ENCODE measurements at regions not wholly inside any gene's neighbourhood (a gene's known extent, or its start where the extent isn't known, plus 50 kb on each side); places are given as distances from the start of the nearest gene placed in this dataset.

DNA sequence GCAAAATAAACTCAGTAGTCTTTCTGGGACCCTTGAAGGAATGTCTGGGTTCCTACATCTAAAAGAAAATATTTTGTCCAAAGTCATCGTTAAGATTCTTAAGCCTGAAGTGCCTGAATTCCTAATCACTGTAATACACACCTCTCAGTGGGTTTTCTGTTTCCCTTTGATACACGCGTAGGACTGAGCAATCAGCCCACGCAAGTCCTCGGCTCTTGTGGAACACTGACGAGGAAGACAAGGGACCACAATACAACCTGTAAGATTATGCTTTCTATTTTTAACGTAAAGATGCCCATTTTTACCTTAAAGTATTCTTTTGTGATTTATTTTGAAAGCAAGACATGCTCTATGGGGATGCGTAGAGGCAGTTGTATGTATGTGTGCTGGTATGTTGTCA lies 472.8 kb upstream of the CELF2 start:
- in situ Hi-C loops (cut with MboI; ENCODE audit: low sequenced_read_pairs), result no loop called here

DNA sequence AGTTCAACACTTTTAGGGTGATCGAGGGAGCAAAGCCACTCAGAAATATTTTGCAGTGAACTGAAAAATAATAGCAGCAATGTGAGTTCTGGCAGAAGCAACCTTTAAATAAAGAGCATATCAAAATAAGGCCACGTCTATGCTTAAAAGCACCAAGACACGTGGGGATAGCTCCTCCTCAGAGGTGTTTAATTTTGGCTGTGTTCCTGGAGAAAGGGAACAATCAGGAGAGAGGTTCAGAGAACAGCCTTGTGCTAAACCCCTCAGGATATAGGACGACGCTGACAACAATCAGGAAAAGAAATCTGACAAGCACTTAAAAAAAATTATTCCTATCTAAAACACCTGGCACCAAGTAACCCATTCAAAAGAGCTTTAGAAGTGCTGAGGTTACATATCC lies 471.9 kb upstream of the CELF2 start:
- in situ Hi-C loops (cut with MboI; ENCODE audit: low sequenced_read_pairs), result no loop called here

DNA sequence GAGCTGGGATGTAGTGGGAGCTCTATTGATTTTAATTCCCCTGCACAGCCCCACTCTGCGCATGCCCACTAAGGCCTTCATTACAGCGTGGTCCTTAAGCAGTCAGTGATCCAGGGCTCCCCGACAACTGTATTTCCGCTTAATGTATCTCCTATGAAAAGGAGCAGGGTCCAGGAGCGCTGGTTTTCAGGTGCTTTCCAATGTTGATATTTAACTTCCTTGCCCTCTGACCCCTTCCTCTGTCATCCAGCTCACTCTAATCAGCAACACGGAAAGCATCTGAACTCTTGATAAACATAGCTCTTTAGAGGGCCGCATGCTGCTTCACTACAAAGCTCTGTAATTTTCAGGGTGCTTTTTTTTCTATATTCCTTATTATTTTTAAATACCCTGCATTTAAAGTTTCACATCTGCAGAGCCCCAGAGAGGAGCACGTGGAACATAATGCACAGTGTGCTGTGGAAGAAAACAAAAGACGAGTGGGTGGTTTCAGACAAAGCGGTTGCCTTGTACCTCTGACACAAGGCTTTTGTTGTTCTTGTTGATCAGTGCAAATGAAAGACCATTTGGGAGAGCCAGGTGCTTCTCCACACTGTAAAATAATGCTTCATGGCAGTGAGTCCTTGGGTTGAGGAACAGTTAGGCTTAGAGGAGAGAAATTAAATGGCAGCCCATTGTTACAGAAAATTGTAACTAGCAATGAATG lies 465.9 kb upstream of the CELF2 start:
- in situ Hi-C loops (cut with MboI; ENCODE audit: low sequenced_read_pairs), result no loop called here

DNA sequence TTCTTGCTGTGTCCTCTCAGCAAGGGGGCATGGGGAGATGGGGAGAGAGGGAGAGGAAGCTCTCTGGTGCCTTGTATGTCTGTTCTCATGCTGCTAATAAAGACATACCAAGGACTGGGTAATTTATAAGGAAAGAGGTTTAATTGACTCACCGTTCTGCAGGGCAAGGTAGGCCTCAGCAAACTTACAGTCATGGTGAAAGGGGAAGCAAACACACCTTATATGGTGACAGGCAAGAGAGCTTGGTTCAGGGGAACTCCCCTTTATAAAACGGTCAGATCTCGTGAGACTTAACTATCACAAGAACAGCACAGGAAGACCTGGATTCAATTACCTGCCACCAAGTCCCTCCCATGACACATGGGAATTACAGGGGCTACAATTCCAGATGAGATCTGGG lies 464.7 kb upstream of the CELF2 start:
- in situ Hi-C loops (cut with MboI; ENCODE audit: low sequenced_read_pairs), result no loop called here

DNA sequence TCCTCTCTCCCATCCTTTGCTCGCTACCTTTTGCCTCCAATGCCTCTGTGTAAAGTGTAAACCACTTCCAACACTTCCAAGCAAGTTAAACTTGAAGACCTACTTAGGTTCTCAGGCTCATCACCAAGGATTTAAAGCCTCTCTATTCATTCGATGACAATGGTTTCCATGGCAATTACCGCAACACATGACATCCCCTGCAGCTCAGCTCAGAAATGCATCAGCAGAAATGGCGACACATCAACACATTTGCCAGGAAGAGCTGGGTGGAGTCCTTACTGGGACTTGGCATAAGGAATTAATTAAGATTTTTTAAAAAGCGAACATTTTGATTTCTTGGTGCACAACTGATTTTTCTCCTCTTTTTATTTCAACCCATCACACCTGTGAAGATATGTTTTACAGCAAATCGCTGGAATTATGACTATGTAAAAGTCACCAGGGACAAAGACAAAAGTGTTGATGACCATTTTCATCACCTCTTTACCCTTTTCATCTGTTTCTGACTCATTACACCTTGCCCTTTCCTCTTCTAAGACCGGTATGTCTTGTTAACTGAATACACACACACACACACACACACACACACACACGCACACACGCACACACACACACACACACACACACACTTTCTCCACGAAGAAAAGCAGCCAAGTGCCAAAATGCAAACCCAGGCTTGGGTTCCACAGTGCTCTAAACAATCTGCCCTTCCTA lies 453.4 kb upstream of the CELF2 start:
- in situ Hi-C loops (cut with MboI; ENCODE audit: low sequenced_read_pairs), result no loop called here

DNA sequence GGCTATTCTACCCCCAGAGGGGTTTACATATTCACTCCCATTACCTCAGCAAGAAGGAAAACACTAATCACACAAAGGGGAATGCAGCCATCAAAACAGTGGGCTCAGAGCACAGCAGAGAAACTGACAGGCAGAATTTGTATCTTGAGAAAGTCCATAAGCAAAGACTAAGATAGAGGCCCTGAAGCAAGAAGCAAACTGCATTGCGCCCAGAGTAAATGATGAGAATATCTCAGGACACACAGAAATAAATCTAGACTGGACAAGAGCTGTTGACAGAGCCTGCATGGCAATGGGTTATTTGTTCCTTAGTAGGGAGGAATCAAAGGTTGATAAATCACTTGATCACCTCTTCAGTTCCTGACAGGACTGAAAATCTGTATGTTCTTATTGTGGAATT lies 440.7 kb upstream of the CELF2 start:
- in situ Hi-C loops (cut with MboI; ENCODE audit: low sequenced_read_pairs), result no loop called here

DNA sequence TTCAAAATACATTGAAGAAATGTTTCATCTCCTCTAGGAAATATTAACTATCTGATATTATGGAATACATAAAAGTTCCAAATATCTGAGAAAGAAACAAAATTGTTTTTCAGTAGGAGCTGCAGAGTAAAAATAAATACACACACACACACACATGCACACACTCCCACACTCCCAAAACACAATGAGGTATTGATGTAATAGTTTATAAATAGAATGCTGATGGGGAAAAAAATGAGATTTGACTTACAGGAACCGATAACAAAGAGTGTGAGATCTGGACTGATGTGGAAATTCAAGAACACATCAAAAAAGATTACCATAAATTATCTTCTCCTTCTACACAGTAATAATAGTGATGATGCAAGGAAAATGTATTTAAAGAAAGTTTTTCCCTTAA lies 438.0 kb upstream of the CELF2 start:
- in situ Hi-C loops (cut with MboI; ENCODE audit: low sequenced_read_pairs), result no loop called here

DNA sequence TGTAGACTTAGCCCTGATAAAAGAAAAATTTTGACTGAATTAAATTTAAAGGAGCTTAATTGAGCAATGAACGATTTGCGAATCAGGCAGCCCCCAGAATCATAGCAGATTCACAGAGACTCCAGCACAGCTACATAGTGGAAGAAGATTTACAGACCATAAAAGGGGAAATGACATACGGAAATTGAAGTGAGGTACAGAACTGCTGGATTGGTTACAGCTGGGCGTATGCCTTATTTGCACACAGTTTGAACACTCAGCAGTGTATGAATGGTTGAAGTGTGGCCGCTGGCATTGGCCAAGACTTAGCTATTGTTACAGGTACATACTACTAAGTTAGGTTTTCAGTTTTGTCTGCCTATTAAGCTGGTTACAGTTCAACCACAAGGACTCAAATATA lies 433.5 kb upstream of the CELF2 start:
- in situ Hi-C loops (cut with MboI; ENCODE audit: low sequenced_read_pairs), result no loop called here

DNA sequence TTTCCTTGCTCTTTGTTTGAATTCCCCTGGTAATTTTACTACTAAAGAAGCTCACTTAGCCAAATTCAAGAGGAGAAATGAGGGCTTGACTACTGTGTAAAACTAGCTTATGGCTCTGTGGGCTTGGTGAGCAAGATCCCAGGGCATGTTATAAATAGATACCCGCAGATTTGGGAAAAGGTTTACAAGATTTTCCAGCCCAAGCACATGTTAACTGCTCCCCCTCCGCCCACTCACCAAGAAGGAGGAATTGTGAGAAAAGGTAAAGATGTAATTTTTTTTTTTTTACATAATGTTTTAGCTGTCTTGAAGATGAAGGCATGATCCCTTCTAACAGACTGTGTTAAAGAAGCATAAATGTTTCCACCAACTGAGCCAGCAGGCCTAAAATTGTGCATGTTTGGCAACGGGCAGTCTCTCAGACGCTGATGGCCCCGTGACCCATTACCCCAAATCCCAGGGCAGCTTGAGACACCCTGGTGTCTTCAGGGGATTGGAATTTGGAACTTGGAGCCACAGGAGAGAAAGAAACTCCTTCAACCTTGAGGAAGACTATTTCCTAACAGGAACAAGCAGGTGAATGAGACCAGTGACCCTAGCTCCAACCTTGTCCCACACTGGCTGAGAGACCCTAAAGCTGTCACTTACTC lies 429.8 kb upstream of the CELF2 start:
- in situ Hi-C loops (cut with MboI; ENCODE audit: low sequenced_read_pairs), result no loop called here

DNA sequence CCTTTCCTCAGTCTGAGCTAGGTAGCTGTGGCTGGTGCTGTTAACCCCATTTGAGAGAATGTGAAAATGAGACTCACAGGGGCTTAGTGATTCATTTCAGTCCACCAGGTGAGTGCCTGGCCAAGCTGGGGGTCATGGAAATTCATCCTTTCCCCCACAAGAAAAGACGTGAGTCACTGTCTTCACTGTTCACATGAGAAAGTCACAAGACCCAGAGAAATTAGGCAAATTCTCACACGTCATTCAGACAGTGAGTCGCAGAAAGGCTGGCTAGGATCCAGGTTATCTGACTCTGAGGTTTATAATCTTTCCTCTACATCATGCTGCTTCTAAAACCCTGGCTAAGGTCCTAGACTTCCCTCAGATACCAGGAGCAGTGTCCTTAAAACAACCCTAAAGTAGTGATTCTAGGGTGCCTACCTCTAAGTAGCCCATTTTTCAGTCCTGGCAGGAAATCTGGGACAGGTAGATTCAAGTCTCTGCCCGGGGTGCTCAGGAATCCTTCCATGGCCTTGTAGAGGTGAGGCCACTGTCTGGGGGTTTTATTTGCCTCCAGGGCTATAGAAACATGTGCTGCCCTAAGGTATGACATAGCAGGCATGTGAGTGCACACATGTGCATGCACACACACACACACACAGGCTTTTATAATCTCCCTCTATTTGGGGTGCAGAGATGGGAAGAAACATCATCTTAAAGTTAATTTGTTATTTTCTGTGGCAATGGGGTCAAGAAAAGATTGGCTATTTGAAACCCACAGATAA lies 427.9 kb upstream of the CELF2 start:
- in situ Hi-C loops (cut with MboI; ENCODE audit: low sequenced_read_pairs), result no loop called here

DNA sequence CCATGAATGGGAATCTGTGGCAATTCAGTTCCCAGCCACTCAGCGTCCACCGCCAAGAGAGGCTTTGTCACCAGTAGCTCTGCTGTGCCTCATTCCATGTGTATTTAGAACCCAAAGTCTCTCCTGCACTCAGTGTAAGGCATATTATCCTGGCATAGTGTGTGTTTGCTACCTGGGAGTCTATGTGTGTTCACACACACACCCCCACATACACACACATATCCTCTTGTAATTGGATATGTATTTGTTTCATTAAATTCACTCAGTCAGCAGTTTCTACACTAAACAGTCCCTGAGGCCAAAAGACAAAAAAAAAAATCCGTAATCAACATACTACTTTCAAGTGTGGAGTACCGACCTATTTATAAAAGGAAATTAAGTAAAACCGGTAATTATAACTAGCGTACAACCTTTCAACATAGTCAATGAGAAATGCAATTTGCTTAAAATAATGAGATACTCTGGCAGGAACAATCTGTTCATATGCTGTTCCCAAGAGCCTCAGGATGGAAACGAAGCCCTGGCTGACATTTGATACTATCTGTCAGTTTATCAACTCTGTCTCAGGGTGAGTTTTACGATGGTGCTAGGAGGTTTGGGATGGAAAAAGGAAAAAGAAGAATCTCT lies 425.8 kb upstream of the CELF2 start:
- in situ Hi-C loops (cut with MboI; ENCODE audit: low sequenced_read_pairs), result no loop called here

DNA sequence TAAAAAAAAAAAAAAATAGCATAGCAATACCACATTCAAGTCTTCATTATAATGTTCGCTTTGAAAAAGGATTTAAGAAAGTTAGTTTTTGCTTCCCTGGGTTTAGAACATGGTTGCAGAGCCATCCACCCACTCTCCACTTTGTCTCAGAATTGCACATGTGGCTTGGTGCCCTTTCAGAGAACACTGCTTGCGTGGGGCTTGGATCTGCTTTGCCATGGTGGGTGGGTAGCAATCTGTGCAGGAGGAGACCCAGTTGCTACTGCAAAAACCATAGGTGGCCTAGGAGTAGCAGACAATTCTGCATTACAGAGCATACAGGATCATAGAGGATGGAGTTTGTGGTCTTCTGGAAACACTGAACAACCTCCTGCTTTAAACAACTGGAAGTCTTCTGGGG lies 421.4 kb upstream of the CELF2 start:
- in situ Hi-C loops (cut with MboI; ENCODE audit: low sequenced_read_pairs), result no loop called here

DNA sequence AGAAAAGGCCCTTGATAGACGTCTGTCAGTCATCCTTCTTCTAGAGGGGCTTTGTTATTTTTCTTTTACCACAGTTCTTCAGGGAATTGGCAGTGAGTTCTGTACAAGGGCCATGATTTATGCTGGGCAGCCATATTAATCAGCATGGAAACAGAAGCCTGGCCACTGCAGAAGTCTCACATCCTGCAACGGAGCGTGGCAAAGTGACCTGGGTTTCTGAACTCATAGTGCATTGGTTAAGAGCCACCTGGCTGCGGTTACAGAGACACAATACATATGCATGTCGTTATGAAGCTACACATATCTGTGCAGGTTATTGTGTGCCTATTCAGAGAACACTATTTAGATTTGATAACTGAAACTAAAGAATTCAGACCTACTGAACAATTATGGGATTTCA lies 419.4 kb upstream of the CELF2 start:
- in situ Hi-C loops (cut with MboI; ENCODE audit: low sequenced_read_pairs), result no loop called here

DNA sequence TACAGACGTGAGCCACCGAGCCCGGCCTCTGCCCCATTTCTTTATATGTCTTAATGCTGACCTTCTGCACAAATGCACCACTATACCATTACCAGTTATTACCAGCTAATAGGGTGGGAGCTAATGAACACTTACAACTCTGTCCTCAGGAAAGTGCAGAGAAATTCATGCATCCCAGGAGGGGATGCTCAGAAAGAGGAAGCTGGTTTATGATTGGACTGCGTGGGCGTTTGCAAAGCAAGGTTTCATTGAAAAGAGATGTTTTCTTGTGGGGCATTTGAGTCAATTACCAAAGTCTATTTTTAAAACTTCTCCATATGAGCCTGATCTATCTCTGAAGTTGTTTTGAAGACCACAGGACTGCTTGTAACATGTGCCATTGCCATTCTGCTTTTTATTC lies 417.7 kb upstream of the CELF2 start:
- in situ Hi-C loops (cut with MboI; ENCODE audit: low sequenced_read_pairs), result no loop called here

DNA sequence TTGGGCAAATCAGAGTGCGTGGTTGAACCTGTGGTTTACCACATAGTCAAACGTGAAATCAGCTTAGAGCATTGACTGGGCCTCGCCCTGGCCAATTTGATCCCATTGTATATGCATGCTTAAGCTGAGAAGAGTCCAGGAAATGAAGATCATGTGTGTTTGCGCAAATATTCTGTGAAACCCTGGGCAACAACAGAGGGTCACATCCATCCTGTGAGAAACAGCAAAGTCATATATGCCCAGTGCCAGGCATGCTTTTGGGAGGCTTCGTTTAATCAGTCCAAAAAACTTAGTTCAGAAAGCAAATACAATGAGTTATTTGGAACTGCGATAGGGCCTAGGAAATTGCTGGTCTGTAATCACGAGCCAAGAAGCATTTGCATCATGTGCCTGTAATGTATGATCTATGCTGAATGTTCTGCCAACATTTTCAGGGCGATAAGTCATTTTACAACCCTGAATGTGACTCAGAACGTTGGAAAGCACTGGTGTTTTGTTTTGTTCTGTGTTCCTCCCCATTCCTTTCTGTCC lies 412.1 kb upstream of the CELF2 start:
- in situ Hi-C loops (cut with MboI; ENCODE audit: low sequenced_read_pairs), result no loop called here

DNA sequence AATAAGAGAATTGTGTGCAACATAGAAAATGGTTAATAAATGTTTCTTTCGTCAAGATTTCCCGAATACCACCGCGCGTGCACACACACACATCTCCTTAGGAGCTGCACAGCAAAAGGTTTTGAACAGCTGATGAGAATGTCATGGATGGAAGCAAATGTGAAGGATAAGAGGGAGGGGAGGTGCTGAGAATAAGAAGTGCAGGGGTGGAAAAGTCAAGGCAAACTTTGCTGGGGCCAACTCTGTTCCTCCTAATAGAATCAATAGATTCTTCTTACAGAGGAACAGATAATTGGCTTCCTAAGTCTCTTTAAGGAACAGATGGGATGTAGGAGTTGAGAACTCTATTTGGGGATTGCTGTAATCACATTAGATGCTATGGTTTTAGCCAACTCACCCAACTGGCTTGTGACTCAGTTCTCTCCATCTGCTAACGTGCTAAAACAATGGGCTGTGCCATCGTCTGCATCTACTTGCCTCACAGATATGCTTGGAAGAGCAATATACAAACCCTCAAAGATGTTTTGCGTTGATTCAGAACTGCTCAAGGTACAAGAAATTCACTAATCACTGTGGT lies 408.2 kb upstream of the CELF2 start:
- in situ Hi-C loops (cut with MboI; ENCODE audit: low sequenced_read_pairs), result no loop called here

DNA sequence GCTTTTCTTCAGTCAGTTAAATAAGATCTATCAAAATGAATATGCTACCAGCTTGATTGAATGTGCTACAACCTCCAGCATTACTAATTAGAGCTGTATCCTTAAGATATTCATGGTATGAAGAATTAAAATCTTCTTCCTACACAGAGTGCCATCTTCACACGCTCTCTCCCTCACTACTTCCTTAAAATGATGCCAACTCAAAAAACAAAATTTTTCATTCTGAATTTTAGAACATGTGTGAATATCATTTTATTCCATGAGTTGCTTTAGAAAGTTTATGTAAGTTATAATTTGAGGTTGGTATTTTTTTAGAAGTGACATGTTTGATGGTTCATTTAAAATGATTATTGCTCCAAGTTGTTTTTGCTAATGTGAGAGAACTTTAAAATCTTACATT lies 407.5 kb upstream of the CELF2 start:
- in situ Hi-C loops (cut with MboI; ENCODE audit: low sequenced_read_pairs), result no loop called here

DNA sequence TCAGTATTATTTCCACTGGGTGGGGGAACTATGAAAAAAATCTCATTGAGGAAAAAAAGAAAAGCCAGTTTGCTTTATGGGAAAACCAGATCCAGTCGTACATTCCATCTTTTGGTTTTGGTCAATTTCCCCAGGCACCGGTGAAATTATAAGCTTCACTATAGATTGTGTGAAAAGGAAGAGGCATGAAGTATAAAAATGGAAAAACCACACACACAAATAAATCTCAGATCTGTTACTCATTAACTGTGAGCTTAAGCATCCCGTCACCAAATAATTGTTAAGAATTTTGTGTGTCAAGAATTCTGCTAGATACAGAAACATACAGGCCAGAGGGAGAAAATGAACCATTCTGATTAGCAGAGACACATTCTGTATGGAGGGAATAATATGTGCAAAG lies 405.5 kb upstream of the CELF2 start:
- in situ Hi-C loops (cut with MboI; ENCODE audit: low sequenced_read_pairs), result no loop called here

DNA sequence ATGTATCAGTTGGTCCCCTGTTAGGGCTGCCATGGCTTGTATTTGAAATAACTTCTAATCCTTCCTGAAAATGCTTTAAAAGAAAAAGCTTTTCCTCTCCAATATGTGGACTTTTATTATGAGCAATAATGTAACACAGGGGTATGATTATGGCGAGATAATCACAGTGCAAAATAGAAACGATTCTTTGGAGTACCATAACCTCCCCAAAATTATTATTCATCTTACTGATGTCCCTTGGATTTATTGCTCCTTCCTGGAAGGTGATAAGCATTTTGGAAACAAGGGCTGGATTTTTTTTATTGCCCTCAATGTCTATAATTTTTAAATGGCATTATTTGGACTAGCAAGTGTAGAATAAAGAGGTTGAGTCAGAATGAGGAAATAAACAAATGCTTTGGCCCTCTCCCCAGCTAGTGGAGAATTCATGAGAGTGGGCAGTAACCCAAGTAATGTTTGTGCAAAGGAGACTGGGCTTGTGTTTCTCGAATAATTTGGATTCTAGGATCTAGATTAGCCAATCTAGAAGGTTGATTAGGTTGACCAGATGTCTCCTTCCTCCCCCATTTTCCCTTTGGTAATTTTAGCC lies 403.9 kb upstream of the CELF2 start:
- in situ Hi-C loops (cut with MboI; ENCODE audit: low sequenced_read_pairs), result no loop called here

DNA sequence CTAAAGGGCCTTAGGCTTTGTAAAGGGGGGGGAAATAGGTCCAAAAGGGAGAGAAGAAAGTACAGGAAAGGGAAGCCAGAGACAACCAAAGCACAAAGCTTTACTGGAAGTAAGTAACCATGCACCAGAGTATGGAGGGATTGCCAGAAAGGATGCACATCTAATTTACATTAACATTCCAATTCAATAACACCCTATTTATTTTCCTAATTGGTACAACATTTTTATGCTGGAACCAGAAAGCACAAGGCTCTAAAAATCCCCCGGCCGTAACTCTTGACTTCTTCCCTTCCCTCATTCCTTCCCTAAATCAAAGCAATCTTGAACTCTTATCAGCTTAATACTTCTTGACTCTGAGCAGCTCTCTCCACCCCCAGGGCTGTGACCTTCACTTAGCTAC lies 400.0 kb upstream of the CELF2 start:
- in situ Hi-C loops (cut with MboI; ENCODE audit: low sequenced_read_pairs), result no loop called here

Measured in HL-60/S4 treated with retinoic acid at 250 ng/mL for 4 days and 3 days (cell line).